ENCODE measurements at regions not wholly inside any gene's neighbourhood (a gene's known extent, or its start where the extent isn't known, plus 50 kb on each side); places are given as distances from the start of the nearest gene placed in this dataset.

DNA sequence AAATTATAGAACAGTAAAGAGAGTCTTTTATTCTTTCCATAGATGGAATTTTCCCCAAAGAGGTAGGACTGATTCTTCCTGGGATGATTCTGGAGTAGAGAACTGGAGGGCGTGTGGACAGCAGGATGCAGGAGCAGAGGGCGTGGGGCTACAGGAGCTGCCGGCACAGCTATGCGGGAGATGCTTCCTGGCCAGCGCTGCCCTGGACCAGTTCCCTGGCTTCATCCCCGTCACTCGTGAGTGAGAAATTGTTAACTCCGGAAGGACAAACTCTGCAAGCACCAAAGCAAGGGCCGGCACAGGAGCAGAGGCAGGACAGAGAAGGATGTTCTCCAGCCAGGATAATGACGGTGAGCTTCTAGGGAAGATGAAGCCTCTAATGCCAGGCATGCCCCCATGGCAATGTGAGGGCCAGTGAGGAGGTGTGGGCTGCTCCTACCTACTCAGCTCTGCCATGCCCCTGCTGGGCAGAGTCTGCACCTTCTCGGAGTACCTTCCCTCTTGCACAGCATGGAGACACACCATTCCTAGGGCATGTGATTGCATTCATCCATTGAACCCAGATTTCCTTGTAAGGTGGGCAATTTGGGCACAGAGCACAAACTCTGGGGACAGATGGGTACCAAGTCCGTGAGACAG is 760.9 kb upstream of the IGFBP3 start:
- Histone ChIP-seq H2AFZ (ENCODE audit: low read length) (no peak overlapping the region), H3K79me2 (ENCODE audit: insufficient read depth, low read length) (no peaks in the 10 kb centered on the region), H3K27ac (ENCODE audit: low read depth, low read length) (peak overlapping the region; percentile 65), H4K20me1 (ENCODE audit: insufficient read depth, low read length) (no peaks in the 10 kb centered on the region), H3K4me1 (ENCODE audit: insufficient read depth, low read length) (peaks cover 14% of the 10 kb centered on the region), H3K9me3 (ENCODE audit: low read depth, low read length) (no peaks in the 10 kb centered on the region), H3K4me2 (ENCODE audit: insufficient read depth, low read length) (no peak overlapping the region), H3K36me3 (ENCODE audit: insufficient read depth, low read length) (no peaks in the 10 kb centered on the region), H3K27me3 (ENCODE audit: insufficient read depth, low read length) (no peaks in the 10 kb centered on the region), H3K4me3 (ENCODE audit: insufficient read depth, low read length) (no peak overlapping the region)
- no peak for DNase-seq (ENCODE audit: insufficient read length, low spot score, missing footprints)
- TF ChIP-seq, protein P1, sequence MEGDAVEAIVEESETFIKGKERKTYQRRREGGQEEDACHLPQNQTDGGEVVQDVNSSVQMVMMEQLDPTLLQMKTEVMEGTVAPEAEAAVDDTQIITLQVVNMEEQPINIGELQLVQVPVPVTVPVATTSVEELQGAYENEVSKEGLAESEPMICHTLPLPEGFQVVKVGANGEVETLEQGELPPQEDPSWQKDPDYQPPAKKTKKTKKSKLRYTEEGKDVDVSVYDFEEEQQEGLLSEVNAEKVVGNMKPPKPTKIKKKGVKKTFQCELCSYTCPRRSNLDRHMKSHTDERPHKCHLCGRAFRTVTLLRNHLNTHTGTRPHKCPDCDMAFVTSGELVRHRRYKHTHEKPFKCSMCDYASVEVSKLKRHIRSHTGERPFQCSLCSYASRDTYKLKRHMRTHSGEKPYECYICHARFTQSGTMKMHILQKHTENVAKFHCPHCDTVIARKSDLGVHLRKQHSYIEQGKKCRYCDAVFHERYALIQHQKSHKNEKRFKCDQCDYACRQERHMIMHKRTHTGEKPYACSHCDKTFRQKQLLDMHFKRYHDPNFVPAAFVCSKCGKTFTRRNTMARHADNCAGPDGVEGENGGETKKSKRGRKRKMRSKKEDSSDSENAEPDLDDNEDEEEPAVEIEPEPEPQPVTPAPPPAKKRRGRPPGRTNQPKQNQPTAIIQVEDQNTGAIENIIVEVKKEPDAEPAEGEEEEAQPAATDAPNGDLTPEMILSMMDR (IDR thresholded peaks at IDR 0.05; ENCODE audit: extremely low read depth, low read depth, low read length): no peak

DNA sequence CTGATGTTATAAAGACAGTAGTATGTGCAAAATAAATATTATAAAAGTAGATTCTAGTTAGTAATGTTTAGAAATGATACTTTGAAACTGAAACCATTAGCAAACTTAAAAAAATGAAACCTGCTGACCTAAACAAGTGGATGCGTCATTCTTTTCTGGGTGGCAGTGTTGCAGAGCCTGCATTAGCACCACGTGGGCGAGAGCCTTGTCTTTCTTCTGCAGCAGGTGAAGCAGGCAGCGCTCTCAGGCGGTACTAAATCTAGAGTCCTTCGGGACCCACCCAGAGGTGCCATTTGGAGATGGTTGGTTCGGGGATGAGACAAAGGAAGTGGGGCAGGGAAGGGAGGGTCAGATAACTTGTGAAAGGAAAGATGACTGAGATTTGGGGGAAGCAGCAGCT is 759.1 kb upstream of the IGFBP3 start:
- Histone ChIP-seq H3K4me3 (ENCODE audit: insufficient read depth, low read length) (no peak overlapping the region), H4K20me1 (ENCODE audit: insufficient read depth, low read length) (no peaks in the 10 kb centered on the region), H3K9me3 (ENCODE audit: low read depth, low read length) (no peaks in the 10 kb centered on the region), H2AFZ (ENCODE audit: low read length) (no peak overlapping the region), H3K27ac (ENCODE audit: low read depth, low read length) (no peak overlapping the region), H3K4me2 (ENCODE audit: insufficient read depth, low read length) (no peak overlapping the region), H3K4me1 (ENCODE audit: insufficient read depth, low read length) (peaks cover 14% of the 10 kb centered on the region), H3K79me2 (ENCODE audit: insufficient read depth, low read length) (no peaks in the 10 kb centered on the region), H3K36me3 (ENCODE audit: insufficient read depth, low read length) (no peaks in the 10 kb centered on the region), H3K27me3 (ENCODE audit: insufficient read depth, low read length) (no peaks in the 10 kb centered on the region)
- DNase-seq (ENCODE audit: insufficient read length, low spot score, missing footprints): no peak
- TF ChIP-seq, protein P1 (IDR thresholded peaks at IDR 0.05; ENCODE audit: extremely low read depth, low read depth, low read length): no peak

DNA sequence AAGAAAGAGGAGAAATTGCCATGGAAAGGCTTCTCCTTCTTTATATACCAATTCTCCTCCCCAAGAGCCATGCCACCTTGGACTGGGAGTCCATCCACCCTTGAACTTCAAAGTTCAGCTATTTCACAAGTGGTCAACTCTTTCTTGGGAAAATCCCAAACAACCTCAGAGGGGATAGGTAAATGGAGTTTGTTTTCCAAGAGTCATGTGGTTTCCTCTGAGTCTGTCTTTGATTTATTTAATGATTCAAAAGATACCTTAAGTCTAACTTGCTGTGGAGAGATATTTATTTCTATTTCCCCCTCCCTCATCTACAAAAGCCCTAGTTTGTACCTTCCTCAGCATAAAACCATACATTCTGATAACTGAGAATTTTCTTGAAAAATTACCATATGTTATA is 758.6 kb upstream of the IGFBP3 start:
- Histone ChIP-seq H3K4me2 (ENCODE audit: insufficient read depth, low read length) (no peak overlapping the region), H2AFZ (ENCODE audit: low read length) (peak overlapping the region; percentile 26), H3K4me3 (ENCODE audit: insufficient read depth, low read length) (no peak overlapping the region), H3K79me2 (ENCODE audit: insufficient read depth, low read length) (no peaks in the 10 kb centered on the region), H3K27me3 (ENCODE audit: insufficient read depth, low read length) (no peaks in the 10 kb centered on the region), H3K36me3 (ENCODE audit: insufficient read depth, low read length) (no peaks in the 10 kb centered on the region), H4K20me1 (ENCODE audit: insufficient read depth, low read length) (no peaks in the 10 kb centered on the region), H3K27ac (ENCODE audit: low read depth, low read length) (no peak overlapping the region), H3K4me1 (ENCODE audit: insufficient read depth, low read length) (peaks cover 14% of the 10 kb centered on the region), H3K9me3 (ENCODE audit: low read depth, low read length) (no peaks in the 10 kb centered on the region)
- no peak for DNase-seq (ENCODE audit: insufficient read length, low spot score, missing footprints)
- TF ChIP-seq, protein P1 (IDR thresholded peaks at IDR 0.05; ENCODE audit: extremely low read depth, low read depth, low read length): no peak

DNA sequence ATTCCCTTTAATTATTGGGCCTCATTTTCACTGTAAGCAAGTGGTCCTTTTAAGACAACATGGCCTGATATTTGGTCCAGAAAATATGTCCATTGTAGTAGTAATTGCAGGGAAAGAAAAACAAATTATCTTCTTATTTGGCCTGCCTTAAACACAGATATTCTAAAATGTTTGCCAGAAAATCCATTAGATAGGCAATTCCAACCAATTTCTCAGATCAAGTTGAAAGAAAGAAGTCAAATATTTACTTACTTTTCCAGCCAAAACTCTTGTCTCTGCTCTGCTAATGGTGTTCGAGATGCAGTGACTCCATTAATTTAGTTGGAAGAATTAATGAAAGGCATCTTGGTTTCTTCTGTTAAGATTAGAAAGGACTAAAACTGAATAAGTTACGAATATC is 757.3 kb upstream of the IGFBP3 start:
- H3K27me3 ChIP-seq (ENCODE audit: insufficient read depth, low read length): no peaks in the 10 kb centered on the region
- peaks cover 14% of the 10 kb centered on the region for H3K4me1 ChIP-seq (ENCODE audit: insufficient read depth, low read length)
- TF ChIP-seq, protein P1 (IDR thresholded peaks at IDR 0.05; ENCODE audit: extremely low read depth, low read depth, low read length): no peak
- no peak for DNase-seq (ENCODE audit: insufficient read length, low spot score, missing footprints)
- no peak overlapping the region for H2AFZ ChIP-seq (ENCODE audit: low read length)
- H4K20me1 ChIP-seq (ENCODE audit: insufficient read depth, low read length): no peaks in the 10 kb centered on the region
- H3K36me3 ChIP-seq (ENCODE audit: insufficient read depth, low read length): no peaks in the 10 kb centered on the region
- no peak overlapping the region for H3K4me3 ChIP-seq (ENCODE audit: insufficient read depth, low read length)
- H3K9me3 ChIP-seq (ENCODE audit: low read depth, low read length): no peaks in the 10 kb centered on the region
- no peak overlapping the region for H3K4me2 ChIP-seq (ENCODE audit: insufficient read depth, low read length)
- no peaks in the 10 kb centered on the region for H3K79me2 ChIP-seq (ENCODE audit: insufficient read depth, low read length)
- H3K27ac ChIP-seq (ENCODE audit: low read depth, low read length): no peak overlapping the region

All from osteoblast (primary cell).